Activated CD8-positive, alpha-beta memory T cell treated with anti-CD3 and anti-CD28 coated beads for 36 hours (primary cell): ENCODE measurements at regions not wholly inside any gene's neighbourhood (a gene's known extent, or its start where the extent isn't known, plus 50 kb on each side); places are given as distances from the start of the nearest gene placed in this dataset.
"Not testable (repeated sequence)": the region's sequence is repeated elsewhere in the genome, so short reads cannot be mapped to it uniquely, and the experiment has no call there.

Experiments
- CTCF ChIA-PET: fragments of 350-600 bp; sonication (Branson Sonifier 250); formaldehyde crosslinking; loops from one replicate; lab custom pipeline; 2021; ENCODE audit warnings: antibody characterized with exemption; lab: Charles Lee
- POLR2A ChIA-PET: fragments of 350-600 bp; sonication (Branson Sonifier 250); formaldehyde crosslinking; loops from one replicate; lab custom pipeline; 2021; ENCODE audit warnings: antibody characterized with exemption; lab: Charles Lee

DNA sequence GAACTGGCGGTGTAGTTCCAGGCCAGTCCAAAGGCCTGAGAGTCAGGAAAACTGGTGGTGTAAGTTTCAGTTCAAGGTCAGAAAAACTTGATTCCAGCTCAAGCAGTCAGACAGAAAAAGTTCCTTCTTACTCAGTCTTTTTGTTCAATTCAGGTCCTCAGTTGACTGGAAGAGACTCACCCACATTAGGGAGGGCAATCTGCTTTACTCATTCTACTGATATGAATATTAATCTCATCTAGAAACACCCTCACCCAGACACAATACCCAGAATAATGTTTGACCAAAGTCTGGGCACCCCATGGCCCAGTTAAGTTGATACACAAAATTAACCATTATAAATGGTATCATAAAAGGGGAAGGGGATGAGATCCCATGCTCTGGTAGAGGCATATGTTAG is 50.1 kb upstream of the LTA4H start:
- ChIA-PET CTCF (no interaction called here), POLR2A (no interaction called here)

DNA sequence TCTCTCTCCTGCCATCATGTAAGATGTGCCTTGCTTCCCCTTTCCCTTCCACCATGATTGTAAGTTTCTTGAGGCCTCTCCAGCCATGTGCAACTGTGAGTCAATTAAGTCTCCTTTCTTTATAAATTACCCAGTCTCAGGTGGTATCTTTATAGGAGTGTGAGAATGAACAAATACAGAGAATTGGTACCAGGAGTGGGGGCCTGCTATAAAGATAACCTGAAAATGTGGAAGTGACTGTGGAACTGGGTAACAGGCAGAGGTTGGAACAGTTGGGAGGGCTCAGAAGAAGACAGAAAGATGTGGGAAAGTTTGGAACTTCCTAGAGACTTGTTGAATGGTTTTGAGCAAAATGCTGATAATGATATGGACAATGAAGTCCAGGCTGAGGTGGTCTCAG is 50.8 kb upstream of the LTA4H start:
- CTCF ChIA-PET = interaction anchor here (0.8 kb wide), 1 partner anchor 12 kb away, joined by 4 read pairs; no protein-coding TSS in a partner anchor
- POLR2A ChIA-PET = not testable (repeated sequence)

GRCh38 chr12:96091833-96092232 is 56.4 kb upstream of the LTA4H start:
- POLR2A ChIA-PET = no interaction called here
- CTCF ChIA-PET = no interaction called here

DNA sequence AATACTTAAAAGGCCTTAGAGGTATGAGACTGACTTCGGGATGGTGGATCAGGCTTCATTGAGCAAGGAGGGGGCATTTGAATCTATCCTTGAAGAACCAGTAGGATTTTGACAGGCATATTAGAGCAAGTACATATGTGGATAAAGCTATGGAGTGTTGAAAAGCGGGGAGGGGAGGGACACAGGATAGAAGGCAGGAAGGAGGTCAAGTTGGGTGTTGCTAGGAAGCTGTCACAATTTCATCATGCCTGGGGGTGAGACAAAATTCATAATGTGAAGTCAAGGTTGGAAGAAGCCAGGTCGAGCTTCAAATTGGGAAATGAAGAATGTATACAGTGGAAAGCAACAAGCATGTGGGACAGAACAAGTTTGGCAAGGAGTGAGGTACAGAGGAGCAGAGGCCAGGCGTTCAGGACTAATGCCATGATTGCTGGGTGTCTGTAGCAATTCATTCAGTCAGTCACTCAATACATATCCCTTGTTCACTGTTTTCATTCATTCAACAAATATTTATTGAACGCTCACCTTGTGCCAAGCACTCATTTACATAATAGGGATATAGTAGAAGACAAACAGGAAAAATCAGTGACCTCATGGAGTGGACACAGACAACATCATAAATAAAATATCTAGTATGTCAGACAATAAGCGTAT is 58.3 kb upstream of the LTA4H start:
- ChIA-PET CTCF (interaction anchor here (0.6 kb wide), 1 partner anchor 8 kb away, joined by 3 read pairs; no protein-coding TSS in a partner anchor), POLR2A (interaction anchor here (0.6 kb wide), 2 partner anchors 12 to 25 kb away, joined by 3 to 6 read pairs; no protein-coding TSS in a partner anchor)

DNA sequence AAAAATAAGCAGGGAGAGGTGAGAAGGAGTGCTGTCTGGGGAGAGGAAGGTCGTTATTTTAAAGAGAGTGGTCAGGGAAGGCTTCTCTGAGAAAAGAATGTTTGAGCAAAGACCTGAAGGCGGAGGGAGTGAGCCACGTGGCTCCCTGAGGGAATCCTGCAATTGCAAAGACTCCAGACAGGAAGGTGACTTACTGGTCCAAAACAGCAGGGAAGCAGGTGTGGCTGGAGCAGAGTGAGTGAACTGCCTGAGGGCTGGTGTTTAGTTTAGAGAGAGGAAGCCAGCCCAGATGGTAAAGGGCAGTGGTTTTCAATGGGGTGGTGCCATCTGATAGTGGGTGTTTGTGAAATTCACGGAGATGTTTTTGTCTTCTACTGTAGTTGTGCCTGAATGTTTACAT is 58.8 kb upstream of the LTA4H start:
- ChIA-PET CTCF (no interaction called here), POLR2A (interaction anchor here (0.6 kb wide), 1 partner anchor 24 kb away, joined by 6 read pairs; no protein-coding TSS in a partner anchor)

- CTCF ChIA-PET = interaction anchor here (0.6 to 0.7 kb wide), 2 partner anchors 123 to 1084 kb away, joined by 3 read pairs; no protein-coding TSS in a partner anchor
- POLR2A ChIA-PET = no interaction called here
Measured at GRCh38 chr12:96098631-96099030, 63.2 kb upstream of the LTA4H start.

- POLR2A ChIA-PET = interaction anchor here (0.7 kb wide), 1 partner anchor 277 kb away, joined by 4 read pairs; no protein-coding TSS in a partner anchor
- CTCF ChIA-PET = no interaction called here
Measured at GRCh38 chr12:96099421-96099820, 64.0 kb upstream of the LTA4H start.

- ChIA-PET CTCF (no interaction called here), POLR2A (interaction anchor here (0.7 kb wide), 1 partner anchor 276 kb away, joined by 4 read pairs; no protein-coding TSS in a partner anchor)
Measured at GRCh38 chr12:96099986-96100385, 64.6 kb upstream of the LTA4H start.

GRCh38 chr12:96101806-96102205 is 66.4 kb upstream of the LTA4H start:
- ChIA-PET CTCF (interaction anchor here (0.6 kb wide), 1 partner anchor 8 kb away, joined by 3 read pairs; no protein-coding TSS in a partner anchor), POLR2A (no interaction called here)

- CTCF ChIA-PET = interaction anchor here (0.7 kb wide), 1 partner anchor 121 kb away, joined by 3 read pairs; no protein-coding TSS in a partner anchor
- POLR2A ChIA-PET = no interaction called here
Measured at GRCh38 chr12:96103067-96103644, 67.8 kb upstream of the LTA4H start.

- CTCF ChIA-PET = interaction anchor here (0.7 kb wide), 1 partner anchor 9 kb away, joined by 3 read pairs; no protein-coding TSS in a partner anchor
- POLR2A ChIA-PET = no interaction called here
Measured at GRCh38 chr12:96104566-96104965, 69.2 kb upstream of the LTA4H start.

DNA sequence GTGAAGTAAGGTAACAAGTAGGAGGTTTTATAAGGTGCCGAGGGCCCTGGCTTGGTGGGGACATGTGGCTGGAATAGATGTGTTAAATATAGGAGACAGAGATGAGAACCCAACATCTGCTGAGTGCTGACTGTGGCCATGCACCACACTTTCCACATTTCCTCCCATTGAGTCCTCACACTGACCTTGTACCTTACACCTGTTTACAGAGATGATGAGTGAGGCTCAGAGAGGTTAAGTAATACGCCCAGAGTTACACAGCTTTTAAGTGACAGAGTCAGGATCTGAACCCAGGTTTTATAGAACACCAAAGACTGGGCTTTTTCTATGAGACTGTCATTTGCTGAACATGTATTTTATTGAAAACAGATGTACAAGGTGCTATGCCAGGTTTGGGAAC is 70.8 kb upstream of the LTA4H start:
- POLR2A ChIA-PET = no interaction called here

DNA sequence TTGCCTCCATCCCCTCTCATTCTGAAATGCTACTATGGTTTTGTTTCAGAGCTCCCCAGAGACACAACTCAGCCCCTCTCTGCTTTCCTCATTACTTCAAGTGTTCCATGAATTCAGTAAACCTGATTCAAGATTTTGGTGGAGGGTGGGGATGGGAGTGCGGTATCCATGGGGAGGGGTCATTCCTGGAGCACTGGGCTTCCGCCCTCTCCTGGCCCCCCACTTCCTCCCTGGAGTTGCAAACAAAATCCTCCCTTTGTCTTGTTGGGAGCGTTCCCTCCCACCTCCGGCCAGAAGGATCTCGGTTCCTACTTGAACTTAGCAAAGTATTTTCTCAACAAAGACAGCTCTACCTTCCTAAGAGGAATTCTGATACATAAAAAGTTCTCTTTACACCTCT is 71.8 kb upstream of the LTA4H start:
- POLR2A ChIA-PET = no interaction called here

More for the DNA sequence above, 70.8 kb upstream of the LTA4H start:
- CTCF ChIA-PET = interaction anchor here (0.7 kb wide), 1 partner anchor 410 kb away, joined by 4 read pairs; no protein-coding TSS in a partner anchor

DNA sequence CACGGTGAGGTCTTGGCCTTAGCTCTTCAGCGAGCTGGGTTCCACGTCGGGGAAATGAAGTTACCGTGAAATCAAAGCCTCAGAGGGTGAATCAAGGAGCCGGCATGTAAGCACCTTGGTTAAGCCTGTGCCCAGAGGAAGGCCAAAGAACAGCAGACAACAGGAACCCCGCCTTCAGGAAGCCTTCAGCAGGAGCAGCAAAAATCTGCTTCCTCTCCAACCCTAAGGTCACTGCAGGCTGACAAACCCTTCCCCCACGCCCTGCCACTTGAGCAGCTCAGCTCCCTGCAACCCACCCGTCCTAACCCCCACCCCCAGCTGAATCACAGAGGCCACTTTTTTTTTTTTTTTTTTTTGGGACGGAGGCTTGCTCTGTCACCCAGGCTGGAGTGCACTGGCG is 72.9 kb upstream of the LTA4H start:
- ChIA-PET CTCF (no interaction called here), POLR2A (no interaction called here)

More for the DNA sequence above, 71.8 kb upstream of the LTA4H start:
- CTCF ChIA-PET = no interaction called here

DNA sequence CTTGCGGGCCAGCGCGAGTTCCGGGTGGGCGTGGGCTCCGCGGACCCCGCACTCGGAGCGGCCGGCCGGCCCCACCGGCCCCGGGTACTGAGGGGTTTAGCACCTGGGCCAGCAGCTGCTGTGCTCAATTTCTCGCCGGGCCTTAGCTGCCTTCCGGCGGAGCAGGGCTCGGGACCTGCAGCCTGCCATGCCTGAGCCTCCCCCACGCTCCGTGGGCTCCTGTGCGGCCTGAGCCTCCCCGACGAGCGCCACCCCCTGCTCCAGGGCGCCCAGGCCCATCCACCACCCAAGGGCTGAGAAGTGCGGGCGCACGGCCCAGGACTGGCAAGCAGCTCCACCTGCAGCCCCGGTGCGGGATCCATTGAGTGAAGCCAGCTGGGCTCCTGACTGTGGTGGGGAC is 73.6 kb upstream of the LTA4H start:
- CTCF ChIA-PET, POLR2A ChIA-PET: not testable (repeated sequence)

DNA sequence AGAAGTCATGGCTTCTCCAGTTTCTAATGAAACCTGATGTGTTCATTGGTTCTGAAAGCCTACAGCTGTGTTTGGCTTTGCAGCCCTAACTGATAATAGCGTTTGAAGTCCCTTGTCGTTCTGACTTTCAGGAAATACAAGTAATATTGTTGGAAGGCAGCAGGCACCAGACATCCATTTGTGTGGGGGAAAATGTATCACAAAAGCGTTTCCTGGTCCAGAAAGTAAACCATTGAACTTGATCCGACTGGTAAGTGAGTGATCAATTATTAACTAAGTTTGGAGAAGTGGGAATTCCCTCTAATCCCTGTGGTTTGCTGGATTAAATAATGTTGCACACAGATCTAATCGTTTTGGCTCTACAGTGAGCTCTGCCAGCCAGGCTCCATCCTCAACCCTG is 77.3 kb upstream of the LTA4H start:
- POLR2A ChIA-PET = no interaction called here
- CTCF ChIA-PET = no interaction called here

GRCh38 chr12:96117460-96117859 is 76.7 kb upstream of the ELK3 start:
- CTCF ChIA-PET = no interaction called here

GRCh38 chr12:96120359-96121100 is 73.6 kb upstream of the ELK3 start:
- POLR2A ChIA-PET = no interaction called here

More at GRCh38 chr12:96117460-96117859, 76.7 kb upstream of the ELK3 start:
- POLR2A ChIA-PET = no interaction called here

GRCh38 chr12:96121271-96121711 is 72.9 kb upstream of the ELK3 start:
- ChIA-PET CTCF (interaction anchor here (0.5 kb wide), 1 partner anchor 94 kb away, joined by 3 read pairs; no protein-coding TSS in a partner anchor), POLR2A (no interaction called here)

More at GRCh38 chr12:96120359-96121100, 73.6 kb upstream of the ELK3 start:
- CTCF ChIA-PET = no interaction called here
